M059J (cell line): ENCODE measurements at regions not wholly inside any gene's neighbourhood (a gene's known extent, or its start where the extent isn't known, plus 50 kb on each side); places are given as distances from the start of the nearest gene placed in this dataset.

Experiments used
- DNase-seq: peaks from one replicate; pipeline ENCODE4 v3.0.0-alpha.2; 2012; ENCODE audit warnings: low read depth

- no peak for DNase-seq
Observed at GRCh38 chr4:161225327-161225726, 938.5 kb downstream of the FSTL5 start.

GRCh38 chr4:161222889-161223288 lies 940.9 kb downstream of the FSTL5 start:
- no peak for DNase-seq

- no peak for DNase-seq
Observed at GRCh38 chr4:161208564-161208963, 955.2 kb downstream of the FSTL5 start.

- DNase-seq: no peak
Observed at GRCh38 chr4:161206528-161207080, 957.2 kb downstream of the FSTL5 start.

- DNase-seq: no peak
Observed at GRCh38 chr4:161203865-161204264, 959.9 kb downstream of the FSTL5 start.

GRCh38 chr4:161197912-161198311 lies 965.9 kb downstream of the FSTL5 start:
- no peak for DNase-seq

GRCh38 chr4:161197474-161197873 lies 966.3 kb downstream of the FSTL5 start:
- no peak for DNase-seq

- DNase-seq: no peak
Observed at GRCh38 chr4:161189286-161190134, 974.3 kb downstream of the FSTL5 start.

- no peak for DNase-seq
Observed at GRCh38 chr4:161188578-161188977, 975.2 kb downstream of the FSTL5 start.

- DNase-seq: no peak
Observed at GRCh38 chr4:161187569-161187968, 976.2 kb downstream of the FSTL5 start.

GRCh38 chr4:161186750-161187149 lies 977.0 kb downstream of the FSTL5 start:
- DNase-seq: no peak

GRCh38 chr4:161186012-161186411 lies 977.8 kb downstream of the FSTL5 start:
- no peak for DNase-seq

GRCh38 chr4:161183729-161184128 lies 980.1 kb downstream of the FSTL5 start:
- no peak for DNase-seq

- DNase-seq: no peak
Observed at GRCh38 chr4:161182913-161183312, 980.9 kb downstream of the FSTL5 start.

- DNase-seq: no peak
Observed at GRCh38 chr4:161178310-161178709, 985.5 kb downstream of the FSTL5 start.

GRCh38 chr4:161172396-161173026 lies 991.3 kb downstream of the FSTL5 start:
- DNase-seq: no peak

- no peak for DNase-seq
Observed at GRCh38 chr4:161167539-161167938, 996.3 kb downstream of the FSTL5 start.

GRCh38 chr4:161160718-161161117 lies 1003.1 kb downstream of the FSTL5 start:
- DNase-seq: no peak

- no peak for DNase-seq
Observed at GRCh38 chr4:161148051-161148450, 1015.7 kb downstream of the FSTL5 start.

- no peak for DNase-seq
Observed at GRCh38 chr4:161143375-161143774, 1020.4 kb downstream of the FSTL5 start.

- no peak for DNase-seq
Observed at GRCh38 chr4:161134795-161135194, 1029.0 kb downstream of the FSTL5 start.

GRCh38 chr4:161133586-161134276 lies 1030.1 kb downstream of the FSTL5 start:
- no peak for DNase-seq
